ENCODE measurements at regions not wholly inside any gene's neighbourhood (a gene's known extent, or its start where the extent isn't known, plus 50 kb on each side); places are given as distances from the start of the nearest gene placed in this dataset.
"Not testable (repeated sequence)": the region's sequence is repeated elsewhere in the genome, so short reads cannot be mapped to it uniquely, and the experiment has no call there.

DNA sequence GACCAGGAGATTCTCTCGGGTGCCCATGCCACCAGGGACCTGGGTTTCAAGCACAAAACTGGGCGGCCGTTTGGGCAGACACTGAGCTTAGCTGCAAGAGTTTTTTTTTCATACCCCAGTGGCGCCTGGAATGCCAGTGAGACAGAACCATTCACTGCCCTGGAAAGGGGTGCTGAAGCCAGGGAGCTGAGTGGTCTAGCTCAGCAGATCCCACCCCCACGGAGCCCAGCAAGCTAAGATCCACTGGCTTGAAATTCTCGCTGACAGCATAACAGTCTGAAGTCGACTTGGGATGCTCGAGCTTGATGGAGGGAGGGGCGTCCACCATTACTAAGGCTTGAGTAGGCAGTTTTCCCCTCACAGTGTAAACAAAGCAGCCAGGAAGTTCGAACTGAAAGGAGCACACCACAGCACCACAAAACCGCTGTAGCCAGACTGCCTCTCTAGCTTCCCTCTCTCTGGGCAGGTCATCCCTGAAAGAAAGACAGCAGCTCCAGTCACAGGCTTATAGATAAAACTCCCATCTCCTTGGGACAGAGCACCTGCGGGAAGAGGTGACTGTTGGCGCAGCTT is 157.7 kb downstream of the GIPC2 start:
- ATAC-seq (ENCODE audit: low read depth); H3K4me1 Mint-ChIP-seq; H3K36me3 Mint-ChIP-seq (ENCODE audit: low read depth); intact Hi-C loops (cut with micrococcal nuclease); H3K27me3 Mint-ChIP-seq; CTCF ChIA-PET; DNase-seq; H3K27ac Mint-ChIP-seq; POLR2A ChIA-PET; H3K4me3 Mint-ChIP-seq; H3K9me3 Mint-ChIP-seq: not testable (repeated sequence)

DNA sequence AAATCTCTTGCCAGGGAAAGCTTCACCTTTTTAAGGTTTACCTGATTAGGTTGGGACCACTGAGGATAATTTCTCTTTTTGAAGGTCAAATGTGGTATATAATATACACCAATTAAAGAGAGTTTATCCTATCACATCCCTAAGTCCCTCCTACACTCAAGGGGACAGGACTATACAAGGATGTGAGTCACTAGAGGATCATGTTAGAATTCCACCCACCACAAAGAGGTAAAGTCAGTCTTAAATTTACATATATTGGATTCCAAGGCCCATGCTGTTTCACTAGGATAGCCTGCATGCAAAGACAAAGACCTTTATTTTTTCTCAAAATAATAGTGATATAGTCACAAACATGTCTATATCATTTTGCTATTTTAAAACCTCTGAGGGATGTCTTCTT is 164.4 kb downstream of the GIPC2 start:
- no peaks in the 10 kb centered on the region for H3K27me3 Mint-ChIP-seq
- H3K27ac Mint-ChIP-seq = no peak overlapping the region
- POLR2A ChIA-PET = no interaction called here
- no peaks in the 10 kb centered on the region for H3K4me1 Mint-ChIP-seq
- intact Hi-C loops (cut with micrococcal nuclease) = no loop called here
- CTCF ChIA-PET = no interaction called here
- DNase-seq (no peak), ATAC-seq (ENCODE audit: low read depth) (no peak)
- no peaks in the 10 kb centered on the region for H3K36me3 Mint-ChIP-seq (ENCODE audit: low read depth)
- H3K9me3 Mint-ChIP-seq = no peaks in the 10 kb centered on the region
- TF ChIP-seq, protein P1, sequence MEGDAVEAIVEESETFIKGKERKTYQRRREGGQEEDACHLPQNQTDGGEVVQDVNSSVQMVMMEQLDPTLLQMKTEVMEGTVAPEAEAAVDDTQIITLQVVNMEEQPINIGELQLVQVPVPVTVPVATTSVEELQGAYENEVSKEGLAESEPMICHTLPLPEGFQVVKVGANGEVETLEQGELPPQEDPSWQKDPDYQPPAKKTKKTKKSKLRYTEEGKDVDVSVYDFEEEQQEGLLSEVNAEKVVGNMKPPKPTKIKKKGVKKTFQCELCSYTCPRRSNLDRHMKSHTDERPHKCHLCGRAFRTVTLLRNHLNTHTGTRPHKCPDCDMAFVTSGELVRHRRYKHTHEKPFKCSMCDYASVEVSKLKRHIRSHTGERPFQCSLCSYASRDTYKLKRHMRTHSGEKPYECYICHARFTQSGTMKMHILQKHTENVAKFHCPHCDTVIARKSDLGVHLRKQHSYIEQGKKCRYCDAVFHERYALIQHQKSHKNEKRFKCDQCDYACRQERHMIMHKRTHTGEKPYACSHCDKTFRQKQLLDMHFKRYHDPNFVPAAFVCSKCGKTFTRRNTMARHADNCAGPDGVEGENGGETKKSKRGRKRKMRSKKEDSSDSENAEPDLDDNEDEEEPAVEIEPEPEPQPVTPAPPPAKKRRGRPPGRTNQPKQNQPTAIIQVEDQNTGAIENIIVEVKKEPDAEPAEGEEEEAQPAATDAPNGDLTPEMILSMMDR (IDR thresholded peaks at IDR 0.05) = no peak
- H3K4me3 Mint-ChIP-seq = no peak overlapping the region

DNA sequence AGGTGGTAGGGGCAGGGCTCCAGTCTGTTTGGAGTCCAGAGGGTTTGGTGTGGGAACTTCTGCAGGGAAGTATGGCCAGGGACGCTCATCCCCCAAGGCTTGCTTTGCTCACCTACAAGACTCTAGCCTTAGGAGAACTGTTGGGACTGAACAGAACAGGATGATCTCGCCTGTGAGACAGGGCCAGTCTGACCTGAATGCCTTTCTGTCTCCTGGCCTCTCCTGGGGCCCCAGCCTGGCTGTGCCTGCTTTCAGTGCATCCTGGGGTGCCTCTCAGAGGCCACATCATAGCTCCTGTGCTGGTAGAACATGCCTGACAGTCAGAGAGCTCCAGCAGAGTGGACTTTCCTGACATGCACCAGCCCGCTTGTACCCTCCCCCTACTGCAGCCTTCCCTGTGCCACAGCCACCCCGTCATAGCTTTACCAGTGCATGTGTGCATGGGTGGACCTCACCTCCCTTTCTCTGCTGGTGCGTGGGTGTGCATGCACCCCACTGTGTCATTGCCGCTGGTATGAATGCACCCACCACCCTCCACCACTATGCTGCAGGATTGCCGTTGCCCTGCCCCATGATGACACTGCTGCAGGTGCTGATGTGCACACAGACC is 165.8 kb downstream of the GIPC2 start:
- H3K4me3 Mint-ChIP-seq = no peak overlapping the region
- CTCF ChIA-PET = no interaction called here

DNA sequence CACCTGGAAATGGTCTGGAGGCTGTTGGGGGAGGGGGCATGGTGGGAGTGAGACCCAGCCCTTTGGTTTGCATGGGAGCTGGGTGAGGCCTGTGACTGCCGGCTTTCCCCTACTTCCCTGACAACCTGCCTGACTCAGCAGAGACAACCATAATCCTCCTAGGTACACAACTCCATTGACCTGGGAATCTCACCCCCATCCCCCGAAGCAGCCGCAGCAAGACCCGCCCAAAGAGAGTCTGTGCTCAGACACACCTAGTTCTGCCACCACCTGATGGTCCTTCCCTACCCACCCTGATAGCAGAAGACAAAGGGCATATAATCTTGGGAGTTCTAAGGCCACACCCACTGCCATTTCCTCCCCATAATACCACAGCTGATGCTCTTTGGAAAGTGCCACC is 168.6 kb downstream of the GIPC2 start:
- DNase-seq = no peak
- Mint-ChIP-seq H3K4me3 (no peak overlapping the region), H3K9me3 (no peaks in the 10 kb centered on the region), H3K36me3 (ENCODE audit: low read depth) (no peaks in the 10 kb centered on the region), H3K27me3 (no peaks in the 10 kb centered on the region), H3K4me1 (no peaks in the 10 kb centered on the region), H3K27ac (no peak overlapping the region)
- intact Hi-C loops (cut with micrococcal nuclease) = no loop called here
- POLR2A ChIA-PET = no interaction called here
- CTCF ChIA-PET = no interaction called here
- TF ChIP-seq, protein P1 (IDR thresholded peaks at IDR 0.05) = no peak
- ATAC-seq (ENCODE audit: low read depth) = no peak

More for the DNA sequence above, 165.8 kb downstream of the GIPC2 start:
- DNase-seq = no peak
- TF ChIP-seq, protein P1 (IDR thresholded peaks at IDR 0.05) = no peak
- Mint-ChIP-seq H3K27me3 (no peaks in the 10 kb centered on the region), H3K4me1 (no peaks in the 10 kb centered on the region), H3K9me3 (no peaks in the 10 kb centered on the region), H3K27ac (no peak overlapping the region), H3K36me3 (ENCODE audit: low read depth) (no peaks in the 10 kb centered on the region)
- intact Hi-C loops (cut with micrococcal nuclease) = no loop called here
- POLR2A ChIA-PET = no interaction called here
- ATAC-seq (ENCODE audit: low read depth) = no peak

DNA sequence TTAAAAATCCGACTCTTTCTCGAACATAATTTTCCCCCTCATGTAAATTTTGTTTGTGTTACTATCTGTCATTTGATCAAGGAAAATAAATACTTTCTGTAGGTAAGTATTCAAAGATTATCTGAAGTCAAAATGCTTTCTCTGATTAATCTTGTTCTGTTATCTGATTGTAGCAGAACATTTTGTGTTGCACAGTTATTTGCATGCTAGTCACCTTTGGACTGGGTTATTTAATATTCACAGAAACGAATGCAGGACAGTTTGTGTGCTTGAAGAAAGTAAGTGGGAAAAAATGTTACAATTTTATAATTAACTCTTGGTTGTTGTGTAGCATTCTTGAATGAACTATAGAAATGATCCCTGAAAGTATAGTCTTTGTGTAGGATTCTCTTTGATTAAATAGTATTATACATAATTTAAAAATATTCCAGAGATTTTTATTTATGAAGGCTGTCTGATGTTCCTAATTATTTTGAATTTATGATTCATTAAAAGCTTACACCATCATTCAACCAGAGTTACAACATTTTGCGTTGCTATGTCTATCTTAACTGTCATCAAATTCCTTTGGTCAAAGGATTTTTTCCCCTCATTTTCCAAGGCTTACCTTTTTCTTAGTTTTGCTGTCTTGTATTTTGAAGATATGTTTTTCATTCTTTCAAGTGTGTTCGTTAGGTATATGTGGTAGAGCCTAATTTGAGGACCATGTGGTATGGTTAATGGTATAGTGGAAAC is 176.6 kb downstream of the GIPC2 start:
- TF ChIP-seq, protein P1 (IDR thresholded peaks at IDR 0.05) = no peak
- no peak for ATAC-seq (ENCODE audit: low read depth)
- Mint-ChIP-seq H3K27me3 (peaks cover 7% of the 10 kb centered on the region), H3K9me3 (peaks cover 3% of the 10 kb centered on the region), H3K4me1 (no peaks in the 10 kb centered on the region), H3K27ac (no peak overlapping the region), H3K36me3 (ENCODE audit: low read depth) (no peaks in the 10 kb centered on the region), H3K4me3 (no peak overlapping the region)
- CTCF ChIA-PET = no interaction called here
- intact Hi-C loops (cut with micrococcal nuclease) = no loop called here
- POLR2A ChIA-PET = no interaction called here
- DNase-seq = no peak
